NCI-H2029 (cell line): ENCODE measurements at regions not wholly inside any gene's neighbourhood (a gene's known extent, or its start where the extent isn't known, plus 50 kb on each side); places are given as distances from the start of the nearest gene placed in this dataset.
"Not testable (repeated sequence)": the region's sequence is repeated elsewhere in the genome, so short reads cannot be mapped to it uniquely, and the experiment has no call there.

Experiments used
- DNase-seq: peaks from one replicate; lab custom pipeline; 2025; lab: John Stamatoyannopoulos, UW

DNA sequence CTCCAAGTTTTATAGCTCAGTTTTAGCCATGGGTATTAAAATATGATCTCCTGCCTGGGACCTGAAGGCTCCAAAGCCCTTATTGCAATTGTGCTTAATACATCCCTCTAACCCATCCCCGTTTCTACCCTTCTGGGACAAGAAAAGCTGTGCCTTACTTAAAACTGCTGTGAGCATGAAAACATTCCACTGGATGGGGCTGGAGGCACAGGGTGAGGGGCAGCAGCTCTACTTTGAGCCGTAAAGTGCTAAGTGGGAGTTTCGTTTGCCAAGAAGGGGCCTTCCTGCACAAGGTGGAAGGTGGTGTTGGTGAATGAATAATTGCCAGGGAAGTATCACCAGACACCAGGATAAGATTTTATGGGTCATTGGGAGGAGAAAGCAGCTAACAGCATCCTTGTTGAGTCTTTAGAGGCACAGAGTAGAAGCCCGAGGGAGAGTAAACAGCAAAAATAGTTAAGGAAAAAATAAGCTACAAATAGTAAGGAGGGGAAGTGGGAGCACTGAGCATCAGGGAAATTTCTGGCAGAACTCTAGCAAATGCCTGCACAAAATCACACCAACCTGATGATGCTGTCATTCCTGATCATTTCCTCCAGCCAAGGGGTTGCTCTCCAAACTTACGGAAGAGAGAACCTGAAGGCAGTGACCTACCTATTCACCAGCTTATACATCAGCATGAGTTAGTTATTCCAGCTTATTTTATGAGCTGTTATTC lies 218.4 kb downstream of the MREG start:
- DNase-seq: no peak

DNA sequence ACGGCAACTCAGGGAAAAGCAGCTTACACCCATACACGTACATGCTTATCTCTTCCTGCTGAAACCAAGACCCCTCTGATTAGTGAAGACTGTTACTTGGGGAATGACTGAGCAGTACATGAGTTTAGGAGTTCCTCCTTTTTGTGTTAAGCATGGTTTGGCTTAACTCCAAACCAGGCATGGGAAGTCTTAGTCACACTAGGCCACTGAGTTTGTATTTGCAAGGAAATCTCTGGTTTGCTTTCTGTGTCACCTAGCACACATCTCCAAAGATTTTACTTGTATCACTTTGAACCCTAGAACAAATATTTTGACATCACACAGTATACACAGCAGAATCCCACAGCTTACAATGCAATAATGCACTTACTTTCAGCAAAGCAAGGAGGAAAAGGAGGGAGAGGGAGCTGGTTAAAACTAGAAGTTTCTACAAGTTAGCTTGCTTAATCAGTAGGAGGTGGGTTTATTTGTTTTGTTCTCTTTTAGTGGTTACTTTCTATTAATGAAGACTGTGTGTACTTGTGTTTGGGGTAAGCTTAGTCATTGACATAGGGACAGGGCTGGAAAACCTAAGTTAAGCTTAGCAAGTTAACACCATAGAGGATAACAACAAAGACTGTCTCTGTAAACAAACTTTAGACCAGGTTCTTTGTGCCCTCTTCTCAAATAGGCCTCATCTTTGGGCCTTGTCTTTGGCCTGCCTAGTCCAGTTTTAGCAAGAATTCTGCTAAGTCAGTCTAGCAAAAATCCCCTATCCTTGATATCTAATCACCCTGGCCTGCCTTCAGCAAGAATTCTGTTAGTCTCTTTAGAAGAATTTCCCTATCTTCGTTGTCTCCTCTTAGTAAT lies 219.4 kb downstream of the MREG start:
- no peak for DNase-seq

DNA sequence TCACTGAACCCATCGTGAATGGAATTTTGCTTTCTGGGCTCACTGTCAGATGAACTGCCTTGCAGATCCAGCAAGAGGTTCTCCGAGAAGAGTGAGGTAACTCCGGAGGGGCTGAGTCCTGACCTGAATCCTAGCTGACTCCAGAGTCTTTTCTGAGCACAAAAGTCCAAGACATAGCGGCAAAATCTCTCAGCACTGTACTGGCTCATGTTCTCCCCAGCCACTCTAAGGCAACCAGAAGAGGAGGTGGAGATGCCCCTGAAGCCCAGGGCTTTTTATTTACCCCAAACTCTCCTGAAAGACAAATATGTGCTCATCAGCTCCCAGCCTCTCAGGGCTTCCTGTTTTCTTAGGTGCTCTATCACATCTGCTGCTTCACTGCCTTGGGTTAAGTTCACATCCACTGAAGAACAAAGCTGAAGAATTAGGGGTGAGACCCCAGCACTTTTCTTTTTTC lies 221.8 kb downstream of the MREG start:
- DNase-seq: peak; percentile 4

DNA sequence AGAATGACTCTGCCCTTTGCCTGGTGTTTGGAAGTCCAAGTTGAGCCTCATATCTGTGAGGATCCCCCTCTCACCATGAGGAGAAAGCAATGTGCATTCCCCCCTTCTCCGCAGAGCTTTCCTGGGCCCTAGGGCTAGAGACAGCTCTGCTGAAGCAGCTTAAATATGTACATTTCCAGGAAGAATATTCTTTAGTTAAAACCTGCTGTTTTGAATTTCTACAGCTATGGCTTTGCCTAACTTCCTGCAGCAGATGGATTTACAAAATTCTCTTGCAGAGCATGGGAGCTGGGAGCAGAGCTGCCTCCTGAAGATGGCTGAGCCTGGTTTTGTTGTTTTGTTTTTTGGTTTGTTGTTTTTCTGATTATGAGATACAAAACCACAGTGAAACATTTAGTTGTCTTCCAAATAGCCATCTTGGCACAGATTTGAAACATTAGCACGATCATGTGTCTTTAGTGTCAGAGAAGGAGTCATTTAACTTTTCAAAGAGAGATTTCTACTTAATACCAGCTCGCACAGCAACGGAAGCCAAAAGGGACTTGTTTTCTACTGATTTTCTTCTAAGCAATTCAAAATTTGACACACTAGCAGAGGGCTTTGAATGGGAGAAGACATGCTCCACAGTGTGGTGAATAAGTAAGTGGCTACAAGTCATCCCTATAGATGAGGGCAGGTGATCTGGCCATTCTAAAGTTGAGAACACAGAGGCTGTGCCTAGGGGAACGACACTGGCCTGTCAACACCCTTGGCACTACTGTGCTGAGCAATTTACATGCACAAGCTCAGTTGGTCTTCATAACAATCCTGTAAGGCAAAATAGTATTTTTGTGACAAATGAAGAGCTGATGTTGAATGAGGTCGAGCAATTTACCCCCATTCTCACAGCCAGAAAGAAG lies 222.6 kb downstream of the MREG start:
- DNase-seq: no peak

- no peak for DNase-seq
These were observed 225.7 kb downstream of the MREG start for GRCh38 chr2:215787565-215788178.

GRCh38 chr2:215787025-215787424 lies 226.3 kb downstream of the MREG start:
- DNase-seq: no peak

DNA sequence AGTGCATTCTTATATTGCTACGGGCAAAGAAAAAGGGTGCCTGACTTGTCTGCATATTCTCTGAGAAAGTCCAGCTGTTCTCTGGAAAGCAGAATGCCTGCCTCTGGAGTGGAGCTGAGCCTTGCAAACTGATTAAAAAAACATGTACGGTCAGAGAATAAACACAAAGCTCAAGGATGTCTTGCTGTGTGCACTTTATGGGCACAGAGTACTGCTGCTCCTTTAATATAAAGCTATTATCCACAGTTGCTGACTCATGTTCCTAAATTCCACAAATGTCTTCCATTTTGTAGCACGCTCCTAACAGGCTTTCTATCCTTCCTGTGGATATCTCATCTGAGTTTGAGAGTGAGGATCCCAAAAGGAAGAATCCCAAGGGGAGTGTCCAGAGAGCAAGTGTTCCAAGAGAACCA lies 229.0 kb downstream of the MREG start:
- DNase-seq: no peak

DNA sequence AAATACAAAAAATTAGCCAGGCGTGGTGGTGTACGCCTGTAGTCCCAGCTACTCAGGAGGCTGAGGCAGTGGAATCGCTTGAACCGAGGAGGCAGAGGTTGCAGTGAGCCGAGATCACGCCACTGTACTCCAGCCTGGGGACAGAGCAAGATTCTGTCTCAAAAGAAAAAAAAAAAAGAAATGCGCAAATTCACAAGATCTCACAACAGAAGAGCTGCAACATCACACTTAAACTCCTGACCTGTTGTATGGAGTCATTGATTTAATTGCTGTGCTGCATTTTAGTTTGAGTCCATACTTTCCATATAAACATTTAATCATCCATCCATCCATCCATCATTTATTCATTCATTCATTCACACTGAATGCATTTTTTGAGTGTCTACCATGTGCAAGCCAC lies 229.7 kb downstream of the MREG start:
- not testable (repeated sequence) for DNase-seq

DNA sequence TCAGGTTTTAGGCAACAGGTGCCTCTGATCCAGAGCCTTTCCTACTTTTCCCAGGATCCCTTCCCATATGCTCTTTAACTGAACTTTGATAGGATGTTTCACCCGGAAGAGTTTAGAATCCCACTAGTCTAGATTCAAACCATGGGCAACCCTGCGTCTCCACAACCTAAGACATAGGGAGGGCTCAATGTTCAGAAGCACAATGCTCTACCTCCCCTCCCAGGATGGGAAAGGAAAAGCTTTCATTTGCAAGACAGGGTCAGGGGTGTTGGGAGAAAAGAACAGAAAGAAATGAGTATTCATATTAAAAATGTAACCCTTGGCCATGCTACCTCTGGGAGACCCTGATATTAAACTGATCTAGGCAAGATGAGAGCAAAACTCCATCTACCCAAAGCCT lies 230.4 kb downstream of the MREG start:
- DNase-seq: no peak

- no peak for DNase-seq
These were observed 231.1 kb downstream of the MREG start for GRCh38 chr2:215782295-215782694.

- no peak for DNase-seq
These were observed 232.3 kb downstream of the MREG start for GRCh38 chr2:215780907-215781685.

DNA sequence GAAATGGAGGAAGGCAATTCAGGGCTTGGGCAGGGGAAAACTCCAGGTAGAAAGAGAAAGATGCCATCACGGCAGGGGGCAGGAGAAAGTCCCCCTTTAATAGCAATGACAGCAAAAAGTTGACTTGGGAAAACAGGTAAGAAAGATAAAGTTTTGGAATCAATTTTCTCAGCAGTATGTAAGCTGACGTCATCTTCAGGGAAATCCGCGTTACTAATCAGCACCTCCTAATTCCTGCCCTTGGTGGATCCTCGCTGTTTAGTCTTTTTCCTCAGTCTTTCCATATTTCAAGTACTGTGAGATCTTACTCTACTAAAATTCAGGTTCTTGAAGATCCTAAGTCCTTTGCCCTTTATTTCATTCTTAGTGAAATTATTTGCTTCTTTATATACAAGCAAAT lies 233.0 kb downstream of the MREG start:
- DNase-seq: no peak

DNA sequence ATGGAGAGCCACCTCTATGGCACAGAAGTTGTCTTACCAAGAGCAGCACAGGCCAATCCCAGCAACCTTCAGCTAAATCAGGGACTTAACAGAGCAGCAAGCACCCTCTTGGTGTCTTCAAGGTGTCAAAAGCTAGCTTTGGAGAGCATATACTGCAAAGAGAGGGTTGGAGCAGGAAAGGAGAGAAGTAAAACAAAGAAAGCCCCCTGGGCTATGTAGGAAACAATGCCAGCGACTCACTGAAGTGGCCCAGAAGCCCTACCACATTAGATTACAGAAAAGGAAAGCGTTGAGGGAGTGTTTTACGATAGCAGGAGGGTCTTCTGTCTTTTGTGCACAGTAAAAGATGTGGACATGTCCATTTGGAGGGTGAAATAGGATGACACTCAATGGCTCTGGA lies 233.4 kb downstream of the MREG start:
- DNase-seq: no peak

DNA sequence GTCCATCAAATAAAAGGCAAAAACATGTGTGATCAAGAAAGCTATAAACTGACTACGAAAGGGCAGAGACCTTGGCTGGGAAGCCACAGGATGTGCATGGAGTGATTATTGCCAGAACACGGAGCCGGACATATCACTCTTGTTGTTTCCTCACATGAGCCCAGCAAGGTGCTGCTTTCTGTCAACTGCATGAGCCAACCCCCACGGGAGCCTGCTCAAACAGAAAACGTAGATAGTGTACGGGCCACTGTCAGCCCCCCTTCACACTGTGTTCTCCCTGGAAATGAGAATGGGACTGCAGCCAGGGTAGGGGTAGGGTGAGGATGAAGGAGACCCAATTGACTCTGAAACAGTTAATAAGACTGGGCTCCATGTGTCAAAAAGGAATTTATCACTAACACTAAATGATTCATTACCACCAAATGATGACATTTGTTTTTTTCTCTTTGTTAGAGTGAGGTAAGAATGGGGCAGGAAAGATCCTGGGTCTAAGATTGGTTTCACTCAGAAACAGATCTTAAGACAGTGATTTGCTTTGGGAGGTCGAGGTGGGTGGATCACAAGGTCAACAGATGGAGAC lies 235.8 kb downstream of the MREG start:
- DNase-seq: no peak

GRCh38 chr2:215775106-215775505 lies 238.2 kb downstream of the MREG start:
- DNase-seq: no peak

DNA sequence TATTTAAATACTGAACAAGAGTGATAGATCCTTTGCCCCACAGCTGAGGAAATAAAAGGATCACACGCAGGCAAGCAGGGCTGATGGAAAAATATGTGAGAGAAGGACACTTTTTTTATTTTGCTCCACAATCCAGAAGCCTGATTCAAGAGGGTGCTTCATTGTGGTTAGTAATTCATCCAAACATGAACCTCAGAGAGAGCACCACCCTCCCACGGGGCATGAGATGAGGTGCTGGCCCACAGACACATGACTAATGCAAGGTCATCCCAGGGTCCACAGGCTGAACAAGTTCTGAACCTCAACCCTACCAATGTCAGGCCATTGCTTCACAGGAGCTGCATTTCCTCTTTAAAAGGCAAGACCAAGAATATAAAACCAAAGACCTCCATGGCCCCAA lies 239.6 kb downstream of the MREG start:
- no peak for DNase-seq

DNA sequence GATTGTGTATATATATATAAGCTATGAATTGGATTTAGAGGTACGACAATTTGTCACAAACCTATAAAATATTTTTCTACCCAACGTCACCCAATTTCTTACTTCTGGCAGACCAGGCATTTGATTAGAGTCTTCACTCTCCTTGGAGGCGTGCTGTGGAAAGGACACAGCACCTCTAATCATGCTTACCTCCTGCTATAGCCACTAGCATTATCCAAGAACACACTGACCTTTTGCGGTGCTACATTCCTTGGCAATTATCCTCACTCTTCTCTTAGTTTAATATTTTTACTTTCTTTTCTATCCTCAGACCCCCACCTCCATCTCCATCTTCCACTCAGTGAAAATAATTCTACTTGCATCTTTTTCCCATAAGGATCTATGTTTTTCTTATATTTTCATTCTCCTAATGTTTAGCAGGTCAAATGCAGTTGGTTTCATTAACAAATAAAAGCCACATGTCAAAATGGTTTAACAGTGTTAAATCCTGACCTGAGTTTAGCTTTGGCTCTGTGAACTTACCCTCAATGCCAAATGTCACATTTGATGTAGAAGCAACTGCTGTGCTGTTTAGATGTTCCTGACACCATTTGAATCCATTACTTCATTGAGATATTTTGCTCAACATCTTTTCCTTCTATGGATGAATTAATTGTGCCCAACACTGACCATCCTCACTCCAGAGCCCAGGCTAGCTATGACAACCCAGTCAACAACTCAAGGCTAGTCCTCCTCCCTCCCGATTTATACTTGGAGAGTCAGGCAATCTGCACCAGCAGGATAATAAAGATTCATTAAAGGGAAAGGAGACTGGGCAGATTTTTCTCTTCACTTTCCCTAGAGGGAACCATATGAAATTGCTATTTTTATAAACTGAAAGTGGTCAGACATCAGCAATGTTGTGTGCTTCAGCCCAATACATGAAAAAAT lies 240.5 kb downstream of the MREG start:
- no peak for DNase-seq

- DNase-seq: no peak
These were observed 241.3 kb downstream of the MREG start for GRCh38 chr2:215772003-215772402.

DNA sequence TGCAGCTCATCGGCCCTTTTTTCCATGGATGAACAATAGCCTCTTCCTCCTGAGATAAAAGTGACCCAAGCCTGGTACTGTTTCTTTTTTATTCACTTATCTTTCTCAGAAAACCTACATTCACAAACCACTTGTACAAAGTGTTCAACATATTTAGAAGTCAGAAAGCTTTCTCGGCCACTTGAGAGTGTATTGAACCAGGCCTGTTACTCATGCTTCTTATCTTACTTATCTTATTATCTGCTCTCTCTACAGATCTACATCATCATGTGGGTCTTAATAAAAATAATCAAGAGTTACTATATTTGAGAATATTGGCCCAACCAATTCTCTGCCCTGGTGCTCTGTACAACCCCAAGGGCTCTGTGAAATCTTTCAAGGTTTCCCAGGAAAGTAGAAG lies 242.1 kb downstream of the MREG start:
- DNase-seq: no peak

GRCh38 chr2:215770668-215771067 lies 242.7 kb downstream of the MREG start:
- no peak for DNase-seq
